Glomerular visceral epithelial cell (primary cell): ENCODE measurements at regions not wholly inside any gene's neighbourhood (a gene's known extent, or its start where the extent isn't known, plus 50 kb on each side); places are given as distances from the start of the nearest gene placed in this dataset.
"Not testable (repeated sequence)": the region's sequence is repeated elsewhere in the genome, so short reads cannot be mapped to it uniquely, and the experiment has no call there.

Source experiments
- DNase-seq: peaks from one replicate; pipeline ENCODE4 v3.0.0-alpha.2; 2016; ENCODE audit errors: extremely low spot score

- no peak for DNase-seq
Measured at GRCh38 chr12:89289720-89290119, 62.6 kb downstream of the DUSP6 start.

- DNase-seq: no peak
Measured at GRCh38 chr12:89288959-89289358, 63.3 kb downstream of the DUSP6 start.

GRCh38 chr12:89286501-89286900 is 65.8 kb downstream of the DUSP6 start:
- no peak for DNase-seq

- no peak for DNase-seq
Measured at GRCh38 chr12:89281539-89281867, 70.8 kb downstream of the DUSP6 start.

GRCh38 chr12:89280833-89281538 is 71.3 kb downstream of the DUSP6 start:
- DNase-seq: no peak

GRCh38 chr12:89279499-89279898 is 72.8 kb downstream of the DUSP6 start:
- DNase-seq: no peak

GRCh38 chr12:89278862-89279261 is 73.4 kb downstream of the DUSP6 start:
- DNase-seq: no peak

GRCh38 chr12:89278169-89278568 is 74.1 kb downstream of the DUSP6 start:
- DNase-seq: no peak

GRCh38 chr12:89276860-89277259 is 75.4 kb downstream of the DUSP6 start:
- no peak for DNase-seq

- no peak for DNase-seq
Measured at GRCh38 chr12:89273525-89273924, 78.8 kb downstream of the DUSP6 start.

- no peak for DNase-seq
Measured at GRCh38 chr12:89270548-89270947, 81.8 kb downstream of the DUSP6 start.

- DNase-seq: no peak
Measured at GRCh38 chr12:89269174-89269573, 83.1 kb downstream of the DUSP6 start.

- DNase-seq: no peak
Measured at GRCh38 chr12:89267404-89267803, 84.9 kb downstream of the DUSP6 start.

GRCh38 chr12:89266574-89267188 is 85.6 kb downstream of the DUSP6 start:
- DNase-seq: not testable (repeated sequence)

GRCh38 chr12:89264837-89265236 is 87.5 kb downstream of the DUSP6 start:
- DNase-seq: no peak

- DNase-seq: no peak
Measured at GRCh38 chr12:89263900-89264299, 88.4 kb downstream of the DUSP6 start.

GRCh38 chr12:89262855-89263552 is 89.3 kb downstream of the DUSP6 start:
- no peak for DNase-seq

GRCh38 chr12:89261982-89262381 is 90.3 kb downstream of the DUSP6 start:
- DNase-seq: no peak

- DNase-seq: no peak
Measured at GRCh38 chr12:89260841-89261637, 91.3 kb downstream of the DUSP6 start.

GRCh38 chr12:89259821-89260220 is 92.5 kb downstream of the DUSP6 start:
- no peak for DNase-seq

- no peak for DNase-seq
Measured at GRCh38 chr12:89258240-89258969, 93.9 kb downstream of the DUSP6 start.

GRCh38 chr12:89257340-89257739 is 95.0 kb downstream of the DUSP6 start:
- no peak for DNase-seq
